DMS53 treated with DMSO at 0.1 percent for 48 hours (cell line): ENCODE measurements at regions not wholly inside any gene's neighbourhood (a gene's known extent, or its start where the extent isn't known, plus 50 kb on each side); places are given as distances from the start of the nearest gene placed in this dataset.

Experiments used
- DNase-seq: peaks from one replicate; lab custom pipeline; 2025; ENCODE audit not compliant: unreplicated experiment; lab: John Stamatoyannopoulos, UW

DNA sequence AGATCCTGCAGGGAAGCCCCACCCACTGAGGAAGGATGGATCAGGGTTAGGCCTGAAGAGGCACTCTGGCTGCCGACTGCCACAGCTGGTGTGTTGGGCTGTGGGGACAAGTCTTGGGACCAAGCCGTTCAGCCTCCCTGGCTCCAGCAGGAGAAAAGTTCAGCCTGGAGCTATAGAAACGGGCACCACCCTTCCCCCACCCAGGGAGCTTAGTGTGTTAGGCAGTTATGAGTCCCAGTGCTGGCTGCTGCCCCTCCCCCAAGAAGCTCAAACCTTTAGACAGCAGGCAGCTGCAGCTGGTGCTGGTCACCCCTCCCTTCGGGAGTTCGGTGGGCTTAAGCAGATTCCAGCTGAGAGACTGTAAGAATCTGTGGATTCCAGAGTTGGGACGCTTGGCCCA is 447.1 kb upstream of the HS6ST1 start:
- DNase-seq: no peak

DNA sequence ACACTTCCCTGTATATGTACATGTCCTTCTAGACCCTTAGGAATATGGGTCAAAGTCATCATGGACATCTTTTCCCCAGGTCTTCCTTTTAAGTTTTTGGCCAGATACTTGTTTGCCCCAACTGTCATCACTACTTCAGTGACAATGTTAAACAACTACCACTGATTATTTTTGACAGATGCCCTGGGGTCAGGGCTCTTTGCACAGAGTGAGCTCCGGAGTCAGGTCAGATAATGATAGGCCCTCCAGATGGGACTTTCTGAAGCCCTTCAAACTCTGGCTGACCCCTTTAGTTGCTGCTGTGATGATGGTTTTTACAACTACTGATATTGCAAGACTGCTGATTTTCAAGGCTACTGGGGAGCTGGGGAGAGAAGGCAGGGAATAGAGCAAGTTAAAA is 449.4 kb upstream of the HS6ST1 start:
- DNase-seq: no peak

DNA sequence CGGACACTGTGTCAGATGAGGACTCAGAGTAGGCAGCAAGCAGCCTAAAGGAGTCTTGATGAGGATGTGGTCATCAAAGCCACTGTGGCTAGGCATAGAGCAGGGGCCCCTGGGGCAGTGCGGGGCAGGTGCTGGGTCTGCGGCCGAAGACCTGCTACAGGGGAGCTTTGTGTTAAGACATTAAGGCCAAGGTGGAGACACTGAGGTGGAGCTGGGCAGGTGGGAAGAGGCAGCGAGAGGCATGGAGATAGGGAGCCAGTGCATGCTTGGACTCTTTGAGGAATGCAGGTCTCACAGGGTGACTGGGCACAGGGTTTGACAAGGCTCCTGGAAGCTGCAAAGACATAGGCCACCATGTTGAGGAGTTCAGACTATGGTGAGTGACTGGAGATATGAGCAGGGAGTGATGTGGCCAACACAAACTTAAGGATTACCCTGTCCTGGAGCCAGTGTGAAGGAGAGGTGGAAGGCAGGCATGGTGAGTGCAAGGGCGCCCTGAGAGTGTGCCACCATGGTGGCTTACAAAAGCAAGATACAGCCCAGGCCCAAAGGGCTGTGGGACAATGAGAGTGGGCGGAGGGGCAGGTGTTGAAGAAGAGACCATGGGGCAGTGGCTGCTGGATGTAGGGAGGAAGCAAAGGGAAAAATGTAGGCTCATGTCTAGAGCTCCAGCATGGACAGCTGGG is 450.9 kb upstream of the HS6ST1 start:
- DNase-seq: no peak

DNA sequence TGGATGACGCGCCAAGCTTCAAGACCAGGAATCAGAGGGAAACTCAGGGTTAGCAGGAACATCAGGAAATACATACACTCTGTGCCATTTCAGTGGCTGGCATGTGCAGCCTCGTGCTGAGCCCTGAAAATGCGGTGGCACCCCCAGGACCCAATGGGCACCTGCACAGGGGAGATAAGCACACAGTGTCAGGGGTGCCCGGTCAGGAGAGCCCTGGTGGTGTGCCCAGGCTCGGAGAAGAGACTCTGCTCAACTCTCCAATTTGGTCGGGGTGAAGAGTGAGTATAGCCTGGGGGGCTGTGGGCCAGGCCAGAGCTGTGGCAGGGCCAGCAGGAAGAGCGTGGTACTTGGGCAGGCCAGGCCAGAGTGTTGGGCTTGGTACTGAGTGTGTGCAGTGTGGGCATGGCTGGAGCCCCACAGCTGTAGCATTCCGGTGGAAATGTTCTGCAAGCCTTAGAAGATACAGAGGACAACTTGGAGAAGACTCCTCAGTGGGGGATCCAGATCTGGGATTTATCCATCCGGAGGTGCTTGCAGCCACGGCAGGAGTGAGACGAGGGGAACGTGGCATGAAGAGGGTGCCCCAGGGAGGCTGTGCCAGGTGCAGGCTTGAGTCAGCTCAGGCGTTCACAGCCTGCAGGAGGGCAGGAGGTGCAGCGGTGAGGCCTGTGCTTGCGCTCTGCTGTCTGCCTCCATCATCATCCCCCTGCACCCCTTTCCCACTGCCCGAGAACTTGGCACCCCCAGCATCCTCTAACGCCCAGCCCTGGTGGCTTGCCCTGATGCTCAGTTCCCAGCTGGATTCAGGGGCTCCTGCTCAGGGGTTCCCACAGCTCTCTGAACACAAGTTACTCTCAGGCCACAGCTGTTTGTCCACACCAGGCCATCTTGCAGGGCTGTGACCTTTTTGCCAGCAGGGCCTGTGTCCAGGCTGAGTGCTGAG is 451.7 kb upstream of the HS6ST1 start:
- DNase-seq: no peak

DNA sequence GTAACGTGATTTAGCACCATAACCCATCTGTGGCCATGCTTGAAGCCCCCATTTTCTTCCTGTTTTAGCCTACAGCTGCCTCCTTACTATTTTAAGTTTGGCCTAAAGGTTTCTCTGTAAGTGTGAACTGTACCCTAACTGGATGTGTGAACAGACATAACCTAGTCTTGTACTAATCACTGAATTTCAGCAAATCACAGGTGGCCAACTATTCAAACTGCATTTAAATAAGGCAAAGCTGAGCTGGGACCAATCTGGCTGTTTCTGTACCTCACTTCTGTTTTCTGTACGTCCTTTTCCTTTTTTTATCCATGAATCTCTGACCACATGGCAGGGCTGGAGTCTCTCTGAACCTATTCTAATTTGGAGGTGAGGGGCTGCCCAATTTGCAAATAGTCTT is 452.7 kb upstream of the HS6ST1 start:
- DNase-seq: no peak

DNA sequence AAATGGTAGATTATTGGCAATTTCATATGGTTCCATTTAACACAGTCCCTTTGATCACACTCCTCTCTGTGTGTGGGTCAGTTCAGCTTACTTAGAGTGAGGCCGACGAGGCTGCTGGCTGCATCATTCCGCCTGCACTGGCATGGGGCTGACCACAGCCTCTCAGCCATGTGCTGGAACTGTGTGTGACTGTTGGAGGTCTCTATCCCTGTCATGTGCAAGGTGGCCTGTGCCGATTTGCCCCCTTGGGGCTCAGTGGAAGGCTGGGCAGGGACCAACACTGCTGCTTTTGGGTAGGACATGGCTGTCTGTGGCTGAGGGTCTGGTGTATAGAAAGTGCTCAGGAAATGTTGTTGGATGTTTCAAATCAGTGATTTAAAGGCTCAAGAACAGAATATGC is 454.0 kb upstream of the HS6ST1 start:
- DNase-seq: no peak

DNA sequence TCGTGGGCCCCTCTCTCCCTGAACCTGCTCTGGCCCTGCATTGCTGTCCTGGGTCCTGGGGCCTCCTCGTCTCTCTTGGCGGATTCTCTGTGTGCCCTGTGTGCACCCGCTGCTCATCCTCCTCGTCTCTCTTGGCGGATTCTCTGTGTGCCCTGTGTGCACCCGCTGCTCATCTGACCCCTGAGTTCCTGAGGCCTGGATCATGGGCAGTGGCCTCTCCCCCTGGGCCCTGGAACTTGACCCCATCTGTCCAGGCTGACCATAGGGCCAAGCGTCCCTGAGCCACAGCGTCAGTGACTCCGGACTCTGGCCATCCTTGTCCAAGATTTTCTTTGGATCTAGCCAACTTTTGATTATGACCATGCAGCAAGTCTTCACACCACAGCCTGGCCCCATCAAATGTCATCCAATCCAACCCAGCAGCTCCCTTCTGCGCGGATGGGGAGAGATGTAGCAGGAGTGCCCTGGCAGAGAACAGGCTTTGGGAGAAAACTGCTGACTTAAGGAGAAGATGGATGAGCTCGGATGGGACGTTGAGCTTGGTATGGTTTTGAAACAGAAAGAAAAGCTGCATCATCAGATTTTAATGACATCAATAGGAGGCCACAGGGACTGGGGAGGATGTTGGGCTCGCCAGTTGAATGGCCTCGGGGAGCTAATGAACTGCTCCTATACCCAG is 455.1 kb upstream of the HS6ST1 start:
- no peak for DNase-seq

DNA sequence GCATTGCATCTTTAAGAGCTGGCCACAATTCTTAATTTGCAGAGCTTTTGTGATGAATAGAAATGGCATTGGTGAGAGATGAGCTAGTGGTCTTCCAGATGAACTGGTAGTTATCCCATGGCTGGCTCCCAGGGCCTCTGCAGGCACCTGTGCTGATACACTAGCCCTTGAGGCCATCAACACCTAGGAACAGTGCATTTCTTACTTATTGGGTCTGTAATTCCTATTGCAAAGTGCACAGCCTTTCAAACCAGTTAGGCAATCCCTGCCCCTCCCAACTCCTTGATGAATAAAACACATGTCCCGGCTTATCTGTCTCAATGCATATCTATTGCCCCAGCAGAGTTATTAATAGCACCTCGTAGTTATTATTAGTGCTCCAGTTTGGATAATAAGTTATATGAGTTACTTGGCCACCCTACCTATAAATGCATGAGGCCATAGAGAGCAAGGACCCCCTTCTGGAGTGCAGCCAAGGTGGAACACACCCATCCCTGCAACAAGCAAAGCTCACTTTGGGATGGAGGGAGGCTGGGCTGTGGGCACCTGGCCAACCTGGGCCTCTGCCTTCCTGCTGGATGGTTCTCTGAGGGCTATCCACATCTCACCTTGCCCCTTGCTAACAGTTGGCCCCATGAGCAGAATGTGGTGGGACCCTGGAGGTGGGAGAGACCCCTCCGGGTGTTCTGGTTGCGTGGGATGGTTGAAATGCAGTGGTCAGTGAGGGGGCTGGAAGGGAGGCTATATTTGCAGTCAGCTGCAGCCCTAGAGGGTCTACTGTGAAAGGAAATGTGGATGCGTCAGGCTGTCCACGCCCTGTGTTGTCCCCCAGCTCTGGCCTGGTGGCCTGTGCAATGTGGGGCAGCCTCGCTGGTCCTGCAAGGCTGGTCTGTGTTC is 455.9 kb upstream of the HS6ST1 start:
- no peak for DNase-seq

DNA sequence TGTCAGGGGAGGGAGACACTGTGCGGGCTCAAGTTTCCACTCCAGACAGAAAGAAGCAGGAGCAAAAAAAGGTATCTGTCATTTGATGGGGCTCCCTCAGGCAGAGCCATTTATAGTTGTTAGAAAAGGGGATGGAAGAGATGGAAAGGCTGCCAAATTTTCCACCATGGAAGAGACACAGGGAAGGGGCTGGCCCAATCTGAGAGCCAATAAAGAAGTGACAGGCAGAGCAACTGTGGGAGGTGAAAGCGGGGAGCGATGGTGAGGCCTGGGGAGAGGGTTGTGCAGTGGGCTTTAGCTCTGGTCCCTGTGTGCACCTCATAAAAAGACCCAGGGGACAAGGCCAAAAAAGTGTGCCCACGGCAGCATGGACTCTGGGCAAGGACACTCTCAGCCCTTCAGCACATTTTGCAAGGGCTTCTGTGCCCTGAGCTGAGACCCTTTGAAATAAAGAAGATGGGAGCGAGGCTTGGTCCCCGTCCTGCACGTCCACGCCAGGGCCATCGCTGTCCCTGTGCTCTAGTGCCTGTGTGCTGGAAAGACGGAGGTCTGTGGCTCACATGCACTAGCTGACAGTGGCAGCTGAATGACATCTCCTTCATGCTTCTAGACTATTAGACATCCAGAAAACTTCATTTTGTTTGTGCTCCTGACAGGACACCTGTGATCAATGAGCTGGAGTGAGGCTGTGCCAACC is 456.7 kb upstream of the HS6ST1 start:
- DNase-seq: no peak

DNA sequence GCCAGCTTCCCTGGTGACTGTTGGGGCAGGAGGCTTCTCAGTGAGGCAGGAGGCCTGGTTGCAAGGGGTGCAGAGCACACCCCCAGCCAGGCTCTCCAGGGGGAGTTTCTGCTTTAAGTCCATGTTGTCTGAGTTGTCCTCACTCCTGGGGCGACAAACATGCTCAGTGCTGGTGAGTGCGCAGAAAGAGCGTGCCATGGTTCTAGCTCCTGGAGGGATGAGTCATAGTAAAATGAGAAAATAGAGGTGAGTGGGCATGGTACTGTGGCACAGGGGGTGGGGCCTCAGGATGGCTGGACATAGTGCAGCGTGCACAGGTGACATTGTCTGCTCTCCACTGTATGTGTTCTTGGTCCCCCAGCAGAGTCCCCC is 457.2 kb upstream of the HS6ST1 start:
- DNase-seq: no peak

DNA sequence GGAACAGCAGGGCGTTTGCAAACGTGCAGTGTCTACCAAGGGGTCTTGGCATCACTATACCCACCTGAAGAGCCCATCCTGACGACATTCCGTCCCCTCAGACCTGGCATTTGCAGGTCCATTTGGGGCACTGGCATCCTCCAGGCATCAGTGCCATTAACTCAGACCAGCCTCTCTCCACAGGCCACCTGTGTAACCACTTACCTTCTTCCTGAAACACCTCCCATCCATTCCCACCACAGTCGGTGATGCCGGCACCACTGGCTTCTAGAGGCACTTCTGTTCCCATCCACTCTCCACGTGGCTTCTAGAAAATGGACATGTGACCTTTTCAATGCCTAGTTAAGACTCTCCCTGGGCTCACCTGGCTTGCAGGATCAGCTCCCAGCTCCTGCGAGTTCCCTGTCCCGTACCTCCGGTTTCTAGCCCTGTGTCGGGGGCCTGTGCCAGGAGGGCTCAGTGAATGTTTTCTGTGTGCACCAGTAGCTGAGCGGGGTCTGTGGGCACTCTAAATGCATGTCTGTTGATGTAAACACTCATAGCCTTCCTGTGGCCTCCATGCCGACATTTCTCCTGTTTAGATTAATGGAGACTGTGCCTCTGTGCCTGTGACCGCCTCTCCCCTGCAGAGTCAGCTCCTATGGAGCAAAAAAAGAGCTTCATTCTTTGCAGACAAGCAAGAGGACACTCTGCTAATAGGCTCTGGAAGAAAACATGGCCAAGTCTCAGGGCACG is 458.0 kb upstream of the HS6ST1 start:
- DNase-seq: no peak

DNA sequence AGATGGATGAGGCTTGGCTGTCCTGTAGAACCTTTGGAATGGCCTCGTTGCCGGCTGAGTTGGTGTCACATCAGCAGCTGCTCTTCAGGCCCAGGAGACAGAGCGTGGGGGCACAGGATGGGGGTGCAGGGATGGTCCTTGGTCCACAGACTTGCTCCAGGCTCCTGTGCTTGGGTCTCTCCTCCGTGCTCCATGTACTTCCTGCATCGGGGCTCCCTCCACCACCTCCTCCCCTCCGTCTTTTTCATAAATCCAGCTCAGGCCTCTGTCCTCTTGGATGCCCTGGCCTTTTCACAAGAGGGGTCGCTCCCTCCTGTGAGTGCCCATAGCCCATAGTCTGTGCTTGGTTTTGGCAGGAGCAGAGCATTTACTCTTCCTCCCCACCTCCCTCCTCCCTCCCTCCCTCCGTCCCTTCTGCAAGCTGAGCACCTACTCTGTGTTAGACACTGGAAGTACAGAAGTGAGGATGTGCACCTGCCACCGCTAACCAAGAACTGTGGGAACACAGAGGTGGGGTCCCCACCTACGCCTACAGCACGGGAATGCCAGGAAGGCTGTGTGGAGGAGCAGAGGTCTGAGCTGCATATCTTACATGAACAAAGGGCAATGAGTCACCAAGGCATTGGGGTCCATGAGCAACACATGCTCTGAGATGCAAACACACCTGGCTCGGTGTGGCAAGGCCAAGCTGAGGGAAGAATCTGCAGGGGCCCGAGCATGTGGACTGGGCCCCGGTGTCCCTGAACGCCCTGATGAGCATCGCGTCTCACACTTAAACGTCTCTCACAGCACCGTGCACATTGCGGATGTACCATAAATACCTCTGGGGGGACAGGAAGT is 458.7 kb upstream of the HS6ST1 start:
- DNase-seq: no peak

DNA sequence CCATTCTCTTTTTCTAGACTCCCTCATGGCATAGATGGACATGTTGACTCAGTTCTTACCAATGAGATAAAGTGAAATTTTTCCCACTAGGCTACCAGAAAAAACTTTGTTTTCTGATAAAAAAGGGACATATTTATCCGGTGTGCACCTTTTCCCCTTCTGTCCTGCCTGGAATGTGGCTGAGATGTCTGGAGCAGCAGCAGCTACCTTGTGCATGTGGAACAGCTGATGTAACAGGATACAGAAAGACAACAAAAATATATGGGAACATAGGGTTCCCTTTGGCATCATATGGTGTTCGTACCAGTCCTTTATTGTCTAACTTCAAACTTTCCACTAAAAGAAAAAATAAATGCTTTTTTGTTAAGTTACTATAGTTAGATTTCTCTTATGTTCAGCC is 460.2 kb upstream of the HS6ST1 start:
- DNase-seq: no peak

DNA sequence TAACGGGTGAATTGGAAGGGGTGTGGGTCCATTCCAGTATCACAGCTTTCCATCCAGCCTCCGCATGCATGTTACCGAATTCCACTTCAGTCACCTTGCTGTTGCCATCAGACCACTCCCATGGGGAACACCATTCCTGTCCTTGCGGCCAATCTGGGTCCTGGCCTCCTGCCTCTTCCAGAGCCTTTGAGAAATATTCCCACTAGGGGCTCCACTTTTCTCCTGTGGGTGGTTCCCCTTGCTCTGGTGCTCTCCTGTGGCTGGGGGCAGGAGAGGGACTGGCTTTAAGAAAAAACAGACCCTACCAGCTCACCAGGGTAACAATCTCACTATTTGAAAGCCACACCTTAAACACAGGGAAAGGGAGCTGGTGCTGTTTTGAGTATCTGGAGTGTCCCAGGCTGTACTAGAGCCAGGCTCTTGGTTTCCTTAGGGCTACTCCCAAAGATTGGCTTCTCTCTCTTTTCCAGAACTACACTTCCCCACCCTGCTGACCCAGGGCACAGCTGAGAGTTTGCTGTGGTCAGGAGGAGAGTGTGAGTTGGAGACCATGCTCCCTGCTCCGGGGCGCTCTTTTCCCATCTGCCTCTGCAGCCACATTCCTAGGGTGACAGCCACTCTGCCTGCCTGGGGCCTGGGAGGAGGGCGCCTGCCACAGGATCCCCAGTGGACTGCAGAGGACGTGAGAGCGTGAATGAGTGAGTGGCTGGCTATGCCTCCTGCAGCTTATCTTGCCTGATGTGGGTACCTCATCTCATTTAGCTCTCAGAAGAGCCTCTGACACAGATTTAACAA is 460.8 kb upstream of the HS6ST1 start:
- DNase-seq: no peak

DNA sequence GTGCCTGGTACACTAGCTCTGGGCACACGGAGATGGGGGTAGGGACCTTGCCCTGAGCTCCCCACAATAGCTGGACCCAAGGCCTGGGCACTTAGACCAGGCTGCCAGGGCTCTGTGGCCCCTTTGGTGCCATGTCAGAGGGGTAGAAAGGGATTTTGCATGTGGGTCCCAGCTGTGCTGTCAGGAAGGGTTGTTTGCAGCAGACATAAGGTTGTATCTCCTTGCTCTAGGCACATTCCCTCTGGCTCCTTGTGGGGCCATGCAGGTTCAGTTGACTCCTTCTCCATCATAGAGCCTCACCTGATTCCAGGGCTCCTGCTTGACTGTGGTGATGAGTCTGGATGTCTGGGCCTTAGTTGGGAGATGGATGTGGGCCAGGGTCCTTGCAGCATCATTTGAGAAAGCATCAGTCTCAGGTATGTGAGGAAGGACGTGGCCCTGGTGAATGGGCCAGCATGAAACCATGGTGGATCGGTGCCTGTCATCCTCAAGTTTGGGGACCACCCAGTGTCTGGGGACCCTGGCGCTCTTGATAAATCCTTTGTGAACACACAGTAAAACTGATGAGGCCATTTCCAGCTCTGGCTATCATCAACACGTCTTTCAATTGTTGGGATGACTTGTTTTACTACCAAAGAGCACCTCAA is 461.9 kb upstream of the HS6ST1 start:
- no peak for DNase-seq

DNA sequence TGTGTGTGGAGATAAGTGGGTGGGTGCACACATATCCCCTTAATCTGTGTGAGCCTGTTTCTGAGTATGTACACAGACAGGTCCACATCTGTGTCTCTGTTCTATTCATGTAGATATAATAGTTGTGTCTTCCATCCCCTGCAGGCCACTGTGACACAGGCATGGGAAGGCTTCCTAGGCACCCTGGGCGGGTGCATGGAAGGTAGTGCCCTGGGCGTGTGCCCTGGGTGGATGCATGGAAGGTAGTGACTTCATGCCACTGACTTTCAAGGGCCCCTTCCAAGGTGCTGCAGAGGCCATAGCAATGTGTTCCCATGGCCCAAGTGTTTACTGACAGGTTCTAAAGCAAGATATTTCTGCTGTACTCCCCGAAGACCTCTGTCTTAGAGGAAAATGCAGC is 462.5 kb upstream of the HS6ST1 start:
- no peak for DNase-seq

DNA sequence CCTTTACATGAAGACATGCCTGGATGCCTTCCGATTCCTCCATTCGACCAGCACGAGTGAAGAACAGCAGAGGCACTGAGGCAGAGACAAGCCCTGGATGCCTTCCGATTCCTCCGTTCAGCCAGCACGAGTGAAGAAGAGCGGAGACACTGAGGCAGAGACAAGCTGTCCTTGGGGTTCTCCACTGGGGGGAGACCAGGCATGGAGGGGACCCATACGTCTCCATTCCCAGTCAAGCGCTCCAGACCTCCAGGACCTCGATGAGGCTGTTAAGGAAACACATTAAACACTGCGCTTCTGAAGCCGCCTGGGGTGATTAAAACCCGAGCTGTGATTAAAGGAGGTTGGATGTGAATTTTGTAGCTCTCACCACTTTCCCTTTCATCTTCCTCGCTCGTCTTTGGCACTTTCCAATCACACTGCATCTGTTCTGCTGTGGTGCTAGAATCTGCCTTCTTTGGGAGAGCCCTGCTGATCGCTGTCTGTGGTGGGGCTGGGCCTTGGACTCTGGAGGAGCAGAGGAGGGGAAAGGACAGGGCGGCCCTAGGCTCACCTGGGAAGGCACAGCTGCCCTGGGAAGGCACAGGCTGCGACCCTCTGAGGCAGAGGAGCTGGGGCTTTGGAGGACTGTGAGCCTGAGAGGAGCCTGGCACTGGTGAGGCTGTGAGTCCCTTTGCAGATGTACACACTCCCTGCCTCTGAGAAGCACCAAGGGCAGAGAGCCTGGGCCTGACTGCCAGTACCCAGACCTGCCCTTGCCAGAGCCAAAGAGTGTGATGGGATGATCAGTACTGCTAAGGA is 463.1 kb upstream of the HS6ST1 start:
- no peak for DNase-seq
